ENCODE measurements at regions not wholly inside any gene's neighbourhood (a gene's known extent, or its start where the extent isn't known, plus 50 kb on each side); places are given as distances from the start of the nearest gene placed in this dataset.
"Not testable (repeated sequence)": the region's sequence is repeated elsewhere in the genome, so short reads cannot be mapped to it uniquely, and the experiment has no call there.

- TF ChIP-seq, protein P1, sequence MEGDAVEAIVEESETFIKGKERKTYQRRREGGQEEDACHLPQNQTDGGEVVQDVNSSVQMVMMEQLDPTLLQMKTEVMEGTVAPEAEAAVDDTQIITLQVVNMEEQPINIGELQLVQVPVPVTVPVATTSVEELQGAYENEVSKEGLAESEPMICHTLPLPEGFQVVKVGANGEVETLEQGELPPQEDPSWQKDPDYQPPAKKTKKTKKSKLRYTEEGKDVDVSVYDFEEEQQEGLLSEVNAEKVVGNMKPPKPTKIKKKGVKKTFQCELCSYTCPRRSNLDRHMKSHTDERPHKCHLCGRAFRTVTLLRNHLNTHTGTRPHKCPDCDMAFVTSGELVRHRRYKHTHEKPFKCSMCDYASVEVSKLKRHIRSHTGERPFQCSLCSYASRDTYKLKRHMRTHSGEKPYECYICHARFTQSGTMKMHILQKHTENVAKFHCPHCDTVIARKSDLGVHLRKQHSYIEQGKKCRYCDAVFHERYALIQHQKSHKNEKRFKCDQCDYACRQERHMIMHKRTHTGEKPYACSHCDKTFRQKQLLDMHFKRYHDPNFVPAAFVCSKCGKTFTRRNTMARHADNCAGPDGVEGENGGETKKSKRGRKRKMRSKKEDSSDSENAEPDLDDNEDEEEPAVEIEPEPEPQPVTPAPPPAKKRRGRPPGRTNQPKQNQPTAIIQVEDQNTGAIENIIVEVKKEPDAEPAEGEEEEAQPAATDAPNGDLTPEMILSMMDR (IDR thresholded peaks at IDR 0.05; ENCODE audit: low read depth, low read length): not testable (repeated sequence)
- not testable (repeated sequence) for TF ChIP-seq MAX, MYC (IDR thresholded peaks at IDR 0.05; ENCODE audit: low read depth, low read length)
Measured at GRCh38 chr2:87258887-87259286, 237.2 kb upstream of the PLGLB1 start.
